Uterus (tissue), 2 donors: ENCODE measurements at regions not wholly inside any gene's neighbourhood (a gene's known extent, or its start where the extent isn't known, plus 50 kb on each side); places are given as distances from the start of the nearest gene placed in this dataset.

Experiments
- POLR2A ChIP-seq, 2 donors: fragments of 450-650 bp; IDR thresholded peaks; one replicate each; pipeline ENCODE4 v1.6.1; 2016; ENCODE audit warnings: antibody characterized with exemption in 2 of 2, mild to moderate bottlenecking in 1 of 2, moderate library complexity in 1 of 2
- TF ChIP-seq, protein P1 (sequence below), 4 experiments: fragments of 200-600 bp in 2 of 4; fragments of 450-650 bp in 2 of 4; sonication (generic) in 2 of 4; IDR thresholded peaks; one replicate each; pipeline ENCODE4 v1.5.1; 2016 to 2019; ENCODE audit warnings: antibody characterized with exemption in 4 of 4, mild to moderate bottlenecking in 2 of 4, moderate library complexity in 1 of 4

DNA sequence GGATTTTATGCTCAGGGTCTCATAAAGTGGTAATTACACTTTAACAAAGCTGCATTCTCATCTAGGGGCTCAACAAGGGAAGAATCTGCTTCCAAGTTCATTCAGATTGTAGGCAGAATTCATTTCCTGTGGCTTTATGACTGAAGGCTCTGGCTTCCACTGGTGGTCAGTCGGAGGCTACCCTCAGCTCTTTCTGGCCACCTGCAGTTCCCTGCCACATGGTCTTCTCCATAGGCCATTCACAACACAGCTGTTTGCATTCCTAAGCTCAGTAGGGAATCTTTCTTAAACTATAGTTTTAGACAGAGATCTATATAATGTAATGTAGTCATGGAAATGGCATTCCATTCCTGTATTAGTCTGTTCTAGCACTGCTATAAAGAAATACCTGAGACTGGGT, 973.0 kb upstream of the SLIT2 start:
- TF ChIP-seq POLR2A (IDR thresholded peaks at IDR 0.05): no peak
- TF ChIP-seq, protein P1, sequence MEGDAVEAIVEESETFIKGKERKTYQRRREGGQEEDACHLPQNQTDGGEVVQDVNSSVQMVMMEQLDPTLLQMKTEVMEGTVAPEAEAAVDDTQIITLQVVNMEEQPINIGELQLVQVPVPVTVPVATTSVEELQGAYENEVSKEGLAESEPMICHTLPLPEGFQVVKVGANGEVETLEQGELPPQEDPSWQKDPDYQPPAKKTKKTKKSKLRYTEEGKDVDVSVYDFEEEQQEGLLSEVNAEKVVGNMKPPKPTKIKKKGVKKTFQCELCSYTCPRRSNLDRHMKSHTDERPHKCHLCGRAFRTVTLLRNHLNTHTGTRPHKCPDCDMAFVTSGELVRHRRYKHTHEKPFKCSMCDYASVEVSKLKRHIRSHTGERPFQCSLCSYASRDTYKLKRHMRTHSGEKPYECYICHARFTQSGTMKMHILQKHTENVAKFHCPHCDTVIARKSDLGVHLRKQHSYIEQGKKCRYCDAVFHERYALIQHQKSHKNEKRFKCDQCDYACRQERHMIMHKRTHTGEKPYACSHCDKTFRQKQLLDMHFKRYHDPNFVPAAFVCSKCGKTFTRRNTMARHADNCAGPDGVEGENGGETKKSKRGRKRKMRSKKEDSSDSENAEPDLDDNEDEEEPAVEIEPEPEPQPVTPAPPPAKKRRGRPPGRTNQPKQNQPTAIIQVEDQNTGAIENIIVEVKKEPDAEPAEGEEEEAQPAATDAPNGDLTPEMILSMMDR (IDR thresholded peaks at IDR 0.05): no peak
